CD4-positive, alpha-beta T cell (primary cell): ENCODE measurements at regions not wholly inside any gene's neighbourhood (a gene's known extent, or its start where the extent isn't known, plus 50 kb on each side); places are given as distances from the start of the nearest gene placed in this dataset.

Experiments
- ATAC-seq: fragments of 200-7000 bp; cut with Tn5 transposase; one replicate; pipeline ENCODE4 v1.10.0; 2022; ENCODE audit warnings: mild to moderate bottlenecking; ENCODE audit not compliant: poor library complexity
- CTCF ChIA-PET: fragments of 350-600 bp; sonication (Branson Sonifier 250); formaldehyde crosslinking; loops from one replicate; lab custom pipeline; 2021; ENCODE audit warnings: antibody characterized with exemption, inconsistent platforms; lab: Charles Lee
- POLR2A ChIA-PET: fragments of 350-600 bp; sonication (Branson Sonifier 250); formaldehyde crosslinking; loops from one replicate; lab custom pipeline; 2021; ENCODE audit warnings: antibody characterized with exemption, inconsistent platforms; lab: Charles Lee
- DNase-seq, 14 experiments: peaks; one replicate each; pipeline ENCODE4 v3.0.0-alpha.2; 2013 to 2020; ENCODE audit warnings: mixed read lengths in 2 of 14
- H3K27ac ChIP-seq, 2 donors: one replicate each; pipeline versions ENCODE4 v1.5.1 to v1.7.0; 2013; ENCODE audit warnings: low read length in 2 of 2, low read depth in 1 of 2, mild to moderate bottlenecking in 1 of 2
- H3K27me3 ChIP-seq, 2 experiments: 1 replicate in 1 of 2; 2 replicates in 1 of 2; pipeline versions ENCODE4 v1.6.1 to v1.7.0; 2013; ENCODE audit warnings: low read length in 2 of 2, control low read depth in 1 of 2, mild to moderate bottlenecking in 1 of 2, moderate library complexity in 1 of 2; ENCODE audit not compliant: insufficient read depth in 2 of 2, control insufficient read depth in 1 of 2
- H3K36me3 ChIP-seq: one replicate; pipeline ENCODE4 v1.6.1; 2013; ENCODE audit warnings: low read length, control low read depth; ENCODE audit not compliant: insufficient read depth
- H3K4me1 ChIP-seq: one replicate; pipeline ENCODE4 v1.6.1; 2013; ENCODE audit warnings: low read length, control low read depth; ENCODE audit not compliant: insufficient read depth
- H3K4me3 ChIP-seq: one replicate; pipeline ENCODE4 v1.5.1; 2013; ENCODE audit warnings: mild to moderate bottlenecking, low read length, moderate library complexity
- H3K9me3 ChIP-seq, 2 experiments: 1 replicate in 1 of 2; 2 replicates in 1 of 2; pipeline versions ENCODE4 v1.6.1 to v1.7.0; 2013; ENCODE audit warnings: low read length in 2 of 2, mild to moderate bottlenecking in 2 of 2, control low read depth in 1 of 2, moderate library complexity in 1 of 2; ENCODE audit not compliant: control insufficient read depth in 1 of 2, insufficient read depth in 1 of 2
- H3K27ac Mint-ChIP-seq: one replicate; pipeline ENCODE4 v1.8.0; 2020; ENCODE audit warnings: mixed read lengths
- H3K27me3 Mint-ChIP-seq: one replicate; pipeline ENCODE4 v1.8.0; 2021; ENCODE audit warnings: mixed read lengths
- H3K36me3 Mint-ChIP-seq: one replicate; pipeline ENCODE4 v1.8.0; 2021; ENCODE audit warnings: low read depth, mixed read lengths
- H3K4me1 Mint-ChIP-seq: one replicate; pipeline ENCODE4 v1.8.0; 2021; ENCODE audit warnings: low read depth, mixed read lengths
- H3K4me3 Mint-ChIP-seq: one replicate; pipeline ENCODE4 v1.8.0; 2020; ENCODE audit warnings: mild to moderate bottlenecking, mixed read lengths
- H3K9me3 Mint-ChIP-seq: one replicate; pipeline ENCODE4 v1.8.0; 2020; ENCODE audit warnings: mixed read lengths
- intact Hi-C, 2 experiments: fragments of 100-400 bp; cut with DNase I in 1 of 2; cut with micrococcal nuclease in 1 of 2; formaldehyde crosslinking; loops; one replicate each; pipeline versions ENCODE4 v1.15.1 to v1.9.0; 2023 to 2025; cut with DNase I, micrococcal nuclease
- TF ChIP-seq, protein P1 (sequence below): fragments of 200-600 bp; IDR thresholded peaks from one replicate; pipeline ENCODE4 v1.8.0; 2022; ENCODE audit warnings: antibody characterized with exemption, mild to moderate bottlenecking

- Histone ChIP-seq H3K27me3 (no peaks in the 10 kb centered on the region), H3K9me3 (no peaks in the 10 kb centered on the region), H3K36me3 (no peaks in the 10 kb centered on the region), H3K4me1 (no peaks in the 10 kb centered on the region), H3K4me3 (no peak overlapping the region), H3K27ac (no peak overlapping the region)
- no peak overlapping the region for H3K4me3 Mint-ChIP-seq
- H3K36me3 Mint-ChIP-seq: no peaks in the 10 kb centered on the region
- no peak overlapping the region for H3K27ac Mint-ChIP-seq
- H3K9me3 Mint-ChIP-seq: no peaks in the 10 kb centered on the region
- ATAC-seq: no peak
- POLR2A ChIA-PET: no interaction called here
- DNase-seq: no peak
- peaks cover 7% of the 10 kb centered on the region for H3K27me3 Mint-ChIP-seq
- no peaks in the 10 kb centered on the region for H3K4me1 Mint-ChIP-seq
- TF ChIP-seq, protein P1, sequence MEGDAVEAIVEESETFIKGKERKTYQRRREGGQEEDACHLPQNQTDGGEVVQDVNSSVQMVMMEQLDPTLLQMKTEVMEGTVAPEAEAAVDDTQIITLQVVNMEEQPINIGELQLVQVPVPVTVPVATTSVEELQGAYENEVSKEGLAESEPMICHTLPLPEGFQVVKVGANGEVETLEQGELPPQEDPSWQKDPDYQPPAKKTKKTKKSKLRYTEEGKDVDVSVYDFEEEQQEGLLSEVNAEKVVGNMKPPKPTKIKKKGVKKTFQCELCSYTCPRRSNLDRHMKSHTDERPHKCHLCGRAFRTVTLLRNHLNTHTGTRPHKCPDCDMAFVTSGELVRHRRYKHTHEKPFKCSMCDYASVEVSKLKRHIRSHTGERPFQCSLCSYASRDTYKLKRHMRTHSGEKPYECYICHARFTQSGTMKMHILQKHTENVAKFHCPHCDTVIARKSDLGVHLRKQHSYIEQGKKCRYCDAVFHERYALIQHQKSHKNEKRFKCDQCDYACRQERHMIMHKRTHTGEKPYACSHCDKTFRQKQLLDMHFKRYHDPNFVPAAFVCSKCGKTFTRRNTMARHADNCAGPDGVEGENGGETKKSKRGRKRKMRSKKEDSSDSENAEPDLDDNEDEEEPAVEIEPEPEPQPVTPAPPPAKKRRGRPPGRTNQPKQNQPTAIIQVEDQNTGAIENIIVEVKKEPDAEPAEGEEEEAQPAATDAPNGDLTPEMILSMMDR: no peak
- CTCF ChIA-PET: no interaction called here
- intact Hi-C loops: no loop called here
Observed at GRCh38 chr6:100240798-100241197, 223.9 kb downstream of the SIM1 start.

- ChIA-PET POLR2A (no interaction called here), CTCF (no interaction called here)
Observed at GRCh38 chr6:100237821-100238220, 226.9 kb downstream of the SIM1 start.

DNA sequence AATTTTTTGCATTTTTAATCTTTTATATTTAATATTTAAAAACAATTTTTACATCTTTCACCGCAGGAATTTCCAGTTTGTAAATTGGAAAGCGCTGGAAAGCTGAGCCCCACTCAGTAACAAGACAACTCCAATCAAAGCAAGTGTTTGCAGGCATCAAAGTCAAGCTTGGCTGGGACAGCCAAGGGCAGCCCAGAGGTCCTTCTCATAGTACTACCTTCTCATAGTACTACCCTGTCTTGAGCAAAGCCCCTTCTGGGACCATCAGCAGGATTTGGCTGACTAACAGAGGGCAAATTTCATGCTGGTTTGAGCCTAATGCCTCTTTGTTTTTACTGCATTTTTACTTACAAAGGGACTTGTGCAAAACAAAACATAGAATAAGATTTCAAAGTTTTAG is 228.3 kb downstream of the SIM1 start:
- Histone ChIP-seq H3K27me3 (no peaks in the 10 kb centered on the region), H3K4me1 (no peaks in the 10 kb centered on the region), H3K4me3 (no peak overlapping the region), H3K9me3 (no peaks in the 10 kb centered on the region), H3K27ac (no peak overlapping the region), H3K36me3 (no peaks in the 10 kb centered on the region)
- TF ChIP-seq, protein P1: no peak
- intact Hi-C loops: no loop called here
- Mint-ChIP-seq H3K27ac (no peak overlapping the region), H3K4me3 (no peak overlapping the region), H3K4me1 (no peaks in the 10 kb centered on the region), H3K27me3 (peaks cover 7% of the 10 kb centered on the region), H3K36me3 (no peaks in the 10 kb centered on the region), H3K9me3 (no peaks in the 10 kb centered on the region)
- ChIA-PET CTCF (no interaction called here), POLR2A (no interaction called here)
- DNase-seq (no peak), ATAC-seq (no peak)

More at GRCh38 chr6:100237821-100238220, 226.9 kb downstream of the SIM1 start:
- TF ChIP-seq, protein P1: no peak
- Histone ChIP-seq H3K27ac (no peak overlapping the region), H3K36me3 (no peaks in the 10 kb centered on the region), H3K4me1 (no peaks in the 10 kb centered on the region), H3K4me3 (no peak overlapping the region), H3K9me3 (no peaks in the 10 kb centered on the region), H3K27me3 (no peaks in the 10 kb centered on the region)
- Mint-ChIP-seq H3K36me3 (no peaks in the 10 kb centered on the region), H3K4me1 (no peaks in the 10 kb centered on the region), H3K27ac (no peak overlapping the region), H3K27me3 (peaks cover 8% of the 10 kb centered on the region), H3K9me3 (no peaks in the 10 kb centered on the region), H3K4me3 (no peak overlapping the region)
- no peak for ATAC-seq
- no peak for DNase-seq
- intact Hi-C loops: no loop called here
